Lower leg skin (tissue), 4 donors: ENCODE measurements at regions not wholly inside any gene's neighbourhood (a gene's known extent, or its start where the extent isn't known, plus 50 kb on each side); places are given as distances from the start of the nearest gene placed in this dataset.
"Not testable (repeated sequence)": the region's sequence is repeated elsewhere in the genome, so short reads cannot be mapped to it uniquely, and the experiment has no call there.

ENCODE experiments used
- DNase-seq, 2 donors: peaks; one replicate each; pipeline ENCODE4 v3.0.0-alpha.2; 2019; ENCODE audit warnings: low spot score in 2 of 2
- H3K4me3 ChIP-seq: fragments of 200-600 bp; sonication (generic); 2 replicates; pipeline ENCODE4 v1.5.1; 2017; ENCODE audit warnings: mild to moderate bottlenecking, low read depth; ENCODE audit not compliant: poor library complexity, severe bottlenecking
- POLR2A ChIP-seq, 2 donors: fragments of 450-650 bp; IDR thresholded peaks; one replicate each; pipeline ENCODE4 v1.6.1; 2016 to 2017; ENCODE audit warnings: antibody characterized with exemption in 2 of 2, mild to moderate bottlenecking in 1 of 2, moderate library complexity in 1 of 2
- WGBS, 2 donors: methylation state at CpG; one replicate each; pipeline ENCODE4 v1.1.5; 2018; 5-methylcytosine and 5-hydroxymethylcytosine counted together
- intact Hi-C: fragments of 100-400 bp; cut with DNase I; formaldehyde crosslinking; loops from one replicate; pipeline ENCODE4 v1.15.0; 2023; ENCODE audit warnings: low total_unique reads
- TF ChIP-seq, protein P1 (sequence below), 3 donors: fragments of 450-650 bp; IDR thresholded peaks; one replicate each; pipeline ENCODE4 v1.5.1; 2016; ENCODE audit warnings: antibody characterized with exemption in 3 of 3, mild to moderate bottlenecking in 3 of 3, moderate library complexity in 2 of 3

- intact Hi-C loops, result no loop called here
- no peak for TF ChIP-seq POLR2A (IDR thresholded peaks at IDR 0.05)
- TF ChIP-seq, protein P1, sequence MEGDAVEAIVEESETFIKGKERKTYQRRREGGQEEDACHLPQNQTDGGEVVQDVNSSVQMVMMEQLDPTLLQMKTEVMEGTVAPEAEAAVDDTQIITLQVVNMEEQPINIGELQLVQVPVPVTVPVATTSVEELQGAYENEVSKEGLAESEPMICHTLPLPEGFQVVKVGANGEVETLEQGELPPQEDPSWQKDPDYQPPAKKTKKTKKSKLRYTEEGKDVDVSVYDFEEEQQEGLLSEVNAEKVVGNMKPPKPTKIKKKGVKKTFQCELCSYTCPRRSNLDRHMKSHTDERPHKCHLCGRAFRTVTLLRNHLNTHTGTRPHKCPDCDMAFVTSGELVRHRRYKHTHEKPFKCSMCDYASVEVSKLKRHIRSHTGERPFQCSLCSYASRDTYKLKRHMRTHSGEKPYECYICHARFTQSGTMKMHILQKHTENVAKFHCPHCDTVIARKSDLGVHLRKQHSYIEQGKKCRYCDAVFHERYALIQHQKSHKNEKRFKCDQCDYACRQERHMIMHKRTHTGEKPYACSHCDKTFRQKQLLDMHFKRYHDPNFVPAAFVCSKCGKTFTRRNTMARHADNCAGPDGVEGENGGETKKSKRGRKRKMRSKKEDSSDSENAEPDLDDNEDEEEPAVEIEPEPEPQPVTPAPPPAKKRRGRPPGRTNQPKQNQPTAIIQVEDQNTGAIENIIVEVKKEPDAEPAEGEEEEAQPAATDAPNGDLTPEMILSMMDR (IDR thresholded peaks at IDR 0.05), result no peak
- WGBS, 2 donors, result 52% methylated on average over 2 of the region's 2 CpGs
These were observed 63.3 kb downstream of the POU4F1 start for GRCh38 chr13:78540058-78540457.

GRCh38 chr13:78526044-78526443 is 77.3 kb downstream of the POU4F1 start:
- DNase-seq, H3K4me3 ChIP-seq, intact Hi-C loops: not testable (repeated sequence)
- 89 to 96% methylated on average over 7 to 8 of the region's 8 CpGs for WGBS, 2 donors

More at GRCh38 chr13:78540058-78540457, 63.3 kb downstream of the POU4F1 start:
- no peak for DNase-seq
- no peak overlapping the region for H3K4me3 ChIP-seq

DNA sequence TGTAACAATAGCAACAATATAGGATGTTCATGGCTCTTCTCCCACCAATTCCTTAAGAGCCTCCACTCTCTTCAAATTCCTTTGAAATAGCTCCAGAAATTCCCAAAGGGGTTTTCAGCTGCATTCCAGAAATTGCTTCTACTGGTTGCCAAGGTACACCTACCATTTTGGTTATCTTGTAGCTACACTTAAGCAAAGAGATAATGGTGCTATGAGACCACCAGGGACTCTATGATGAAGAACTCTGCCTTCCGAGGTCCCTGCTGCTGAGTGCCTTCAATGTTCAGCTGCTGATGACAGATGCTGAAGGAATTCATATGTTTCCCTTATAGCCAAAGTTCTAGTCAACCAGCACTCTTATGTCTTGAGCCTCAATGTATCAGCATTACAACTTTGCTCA is 78.4 kb downstream of the POU4F1 start:
- 65 to 78% methylated on average over 1 of the region's 1 CpG for WGBS, 2 donors
- intact Hi-C loops, result no loop called here

GRCh38 chr13:78521091-78521490 is 82.3 kb downstream of the POU4F1 start:
- TF ChIP-seq, protein P1 (IDR thresholded peaks at IDR 0.05), result no peak
- TF ChIP-seq POLR2A (IDR thresholded peaks at IDR 0.05), result no peak
- 86 to 88% methylated on average over 6 of the region's 6 CpGs for WGBS, 2 donors
- intact Hi-C loops, result no loop called here
- no peak for DNase-seq
- no peak overlapping the region for H3K4me3 ChIP-seq

More for the DNA sequence above, 78.4 kb downstream of the POU4F1 start:
- TF ChIP-seq, protein P1 (IDR thresholded peaks at IDR 0.05), result no peak
- TF ChIP-seq POLR2A (IDR thresholded peaks at IDR 0.05), result no peak
- H3K4me3 ChIP-seq, result no peak overlapping the region
- DNase-seq, result no peak

- no peak for DNase-seq
- intact Hi-C loops, result no loop called here
- H3K4me3 ChIP-seq, result no peak overlapping the region
- TF ChIP-seq POLR2A (IDR thresholded peaks at IDR 0.05), result no peak
- TF ChIP-seq, protein P1 (IDR thresholded peaks at IDR 0.05), result no peak
- WGBS, 2 donors, result 68 to 70% methylated on average over 2 of the region's 2 CpGs
These were observed 82.9 kb downstream of the POU4F1 start for GRCh38 chr13:78520425-78520824.

DNA sequence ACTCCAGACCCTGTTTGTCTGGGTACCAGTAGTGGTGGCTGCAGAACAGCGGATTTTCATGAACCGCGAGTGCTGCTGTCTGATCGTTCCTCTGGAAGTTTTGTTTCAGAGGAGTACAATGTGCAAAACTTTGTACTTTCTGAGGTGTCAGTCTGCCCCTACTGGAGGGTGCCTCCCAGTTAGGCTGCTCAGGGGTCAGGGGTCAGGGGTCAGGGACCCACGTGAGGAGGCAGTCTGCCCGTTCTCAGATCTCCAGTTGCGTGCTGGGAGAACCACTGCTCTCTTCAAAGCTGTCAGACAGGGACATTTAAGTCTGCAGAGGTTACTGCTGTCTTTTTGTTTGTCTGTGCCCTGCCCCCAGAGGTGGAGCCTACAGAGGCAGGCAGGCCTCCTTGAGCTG is 84.9 kb downstream of the POU4F1 start:
- DNase-seq, intact Hi-C loops, H3K4me3 ChIP-seq: not testable (repeated sequence)
- 95% methylated on average over 7 of the region's 7 CpGs for WGBS, 2 donors

DNA sequence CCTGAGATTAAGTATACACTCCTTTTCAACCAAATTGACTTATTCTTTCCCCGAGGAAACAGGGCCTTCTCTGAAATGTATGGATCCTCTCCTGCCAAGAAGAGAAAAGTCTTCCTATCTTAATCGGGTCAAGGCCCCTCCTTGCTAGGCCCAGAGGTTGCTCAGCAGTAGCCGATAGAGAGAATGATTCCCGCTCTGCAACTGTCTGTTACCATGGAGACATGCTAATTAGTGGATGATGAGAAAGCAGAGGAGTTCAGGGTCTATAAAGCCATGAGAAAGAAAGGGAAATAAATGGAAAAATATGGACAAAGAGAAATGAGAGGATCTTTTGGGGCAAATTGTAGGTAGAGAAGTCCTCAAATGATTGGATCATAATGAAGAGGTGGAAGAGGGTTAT is 103.5 kb downstream of the POU4F1 start:
- H3K4me3 ChIP-seq, result no peak overlapping the region
- TF ChIP-seq, protein P1 (IDR thresholded peaks at IDR 0.05), result no peak
- no peak for DNase-seq
- WGBS, 2 donors, result 57 to 58% methylated on average over 4 of the region's 4 CpGs
- intact Hi-C loops, result no loop called here
